GM21381 (cell line): ENCODE measurements at regions not wholly inside any gene's neighbourhood (a gene's known extent, or its start where the extent isn't known, plus 50 kb on each side); places are given as distances from the start of the nearest gene placed in this dataset.
A peak's percentile ranks its signal among the peaks of the same experiment; 100 is the strongest.

Experiments used
- ATAC-seq: cut with Tn5 transposase; IDR thresholded peaks from one replicate; pipeline ENCODE4 v1.9.1; 2021; ENCODE audit warnings: mild to moderate bottlenecking, moderate library complexity; ENCODE audit not compliant: unreplicated experiment

- no peak for ATAC-seq
These were observed 165.8 kb downstream of the INSIG2 start for GRCh38 chr2:118254116-118254515.

- no peak for ATAC-seq
These were observed 163.2 kb downstream of the INSIG2 start for GRCh38 chr2:118251427-118251826.

DNA sequence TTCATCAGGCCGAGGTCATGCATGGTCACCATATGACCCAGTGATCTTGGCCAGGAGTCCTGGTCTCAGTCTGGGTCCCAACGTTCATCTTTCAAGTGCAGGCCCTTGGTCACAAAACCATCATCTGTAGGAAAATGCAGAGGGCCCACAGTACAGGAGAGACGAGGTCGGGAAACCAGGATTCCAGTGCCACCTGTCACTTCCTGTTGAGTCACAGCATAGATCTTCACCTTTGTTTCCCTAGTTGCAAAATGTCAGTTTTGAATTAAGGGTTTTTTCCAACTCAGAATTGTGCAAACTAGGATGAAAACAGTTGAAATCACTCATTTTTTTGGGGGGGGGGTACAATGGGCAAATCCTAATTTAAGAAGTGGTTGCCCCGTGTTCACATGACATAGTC, 162.2 kb downstream of the INSIG2 start:
- no peak for ATAC-seq

GRCh38 chr2:118250001-118250400, 161.7 kb downstream of the INSIG2 start:
- no peak for ATAC-seq

- peak; percentile 77 for ATAC-seq
These were observed 161.3 kb downstream of the INSIG2 start for GRCh38 chr2:118249531-118249930.

DNA sequence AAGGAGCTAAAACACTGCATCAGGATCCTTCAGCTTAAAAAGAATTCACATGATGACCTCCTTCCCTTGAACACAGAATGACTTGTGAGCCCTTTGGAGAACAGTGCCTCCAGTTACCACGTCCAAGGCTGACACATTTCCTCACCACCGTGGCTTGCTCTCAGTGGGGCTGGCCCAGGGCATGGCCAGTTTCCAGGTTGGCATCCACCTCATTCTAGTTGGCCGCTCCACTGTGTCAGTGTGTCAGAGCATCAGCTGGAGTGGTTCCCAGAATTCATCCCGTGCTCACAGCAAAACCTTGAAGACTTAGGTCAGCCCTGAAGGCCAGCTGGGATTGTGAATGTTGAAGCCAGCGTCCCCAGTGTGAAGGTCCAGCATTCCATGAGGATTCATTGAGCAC, 158.5 kb downstream of the INSIG2 start:
- no peak for ATAC-seq

DNA sequence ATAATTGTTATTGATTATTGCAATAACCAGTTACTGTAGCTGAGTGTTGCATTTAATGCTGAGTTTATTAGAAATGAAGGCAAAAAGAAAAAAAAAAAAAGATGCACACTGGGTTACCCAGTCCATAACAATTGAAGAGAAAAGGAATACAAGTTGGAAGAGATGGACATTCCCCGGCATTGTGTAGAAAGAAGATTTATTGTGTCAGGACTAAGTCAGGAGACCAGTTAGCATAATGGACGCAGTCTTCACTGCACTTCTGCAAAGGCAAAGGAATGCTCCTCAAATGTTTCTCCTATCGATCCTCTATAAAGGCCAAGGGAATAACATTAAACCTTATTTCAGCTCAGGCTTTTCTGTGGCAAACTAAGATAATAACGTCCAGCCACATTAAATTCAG, 157.8 kb downstream of the INSIG2 start:
- ATAC-seq: no peak

DNA sequence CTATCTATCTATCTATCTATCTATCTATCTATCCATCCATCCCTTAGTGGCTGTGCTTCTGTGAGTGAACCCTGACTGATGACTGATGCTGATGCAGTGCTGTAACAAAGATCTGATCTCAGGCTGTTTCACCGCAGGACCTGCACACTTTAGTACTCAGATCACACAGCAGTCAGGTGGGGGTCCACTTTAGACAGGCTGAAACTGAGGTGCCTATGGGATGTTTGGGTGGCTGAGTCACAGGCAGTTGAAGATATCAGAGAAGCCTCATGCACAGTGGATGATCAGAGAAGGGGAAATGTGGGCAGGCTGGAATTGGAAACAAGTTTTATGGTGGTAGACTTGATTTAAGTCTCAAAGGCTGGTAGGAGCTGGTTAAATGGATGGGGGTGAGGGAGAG, 156.4 kb downstream of the INSIG2 start:
- no peak for ATAC-seq

DNA sequence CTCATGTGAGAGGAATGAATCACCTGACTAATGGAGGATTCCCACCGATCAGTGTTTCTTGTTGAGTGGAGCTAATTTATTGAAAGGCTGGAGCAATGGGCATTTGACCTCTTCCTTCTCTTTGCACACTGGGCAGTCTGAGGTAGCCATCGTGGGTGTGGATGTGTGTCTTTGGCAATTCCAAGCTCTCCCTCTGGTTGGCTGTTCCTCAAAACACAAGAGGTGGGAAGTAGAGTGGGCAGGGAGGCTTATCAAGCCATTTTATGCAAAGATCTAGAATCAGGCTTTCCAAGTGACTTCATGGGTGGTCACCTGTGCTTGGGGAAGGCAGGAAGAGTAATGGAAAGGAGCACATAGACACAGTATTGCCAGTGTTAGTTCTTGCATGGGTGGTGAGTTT, 154.8 kb downstream of the INSIG2 start:
- no peak for ATAC-seq

DNA sequence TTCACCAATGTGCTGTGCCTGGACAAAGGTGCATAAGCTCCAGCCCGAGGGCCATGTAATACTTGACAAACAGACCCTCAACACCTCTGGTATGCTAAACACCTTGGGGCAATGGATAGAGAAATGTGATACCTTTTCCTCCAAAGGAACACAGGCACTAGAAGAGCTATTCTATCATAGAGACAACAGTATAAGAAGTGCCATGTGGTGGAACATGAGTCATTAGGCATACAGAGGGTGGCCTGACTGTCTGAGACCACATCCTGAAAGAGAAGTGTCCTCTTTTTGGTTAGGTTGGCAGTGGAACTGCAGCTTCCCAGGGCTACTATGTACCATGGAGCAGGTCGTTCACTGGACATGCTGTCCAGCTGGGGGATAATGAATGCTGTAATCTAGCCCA, 153.9 kb downstream of the INSIG2 start:
- peak; percentile 63 for ATAC-seq

GRCh38 chr2:118241128-118241527, 152.9 kb downstream of the INSIG2 start:
- no peak for ATAC-seq

- no peak for ATAC-seq
These were observed 152.0 kb downstream of the INSIG2 start for GRCh38 chr2:118240276-118240675.

DNA sequence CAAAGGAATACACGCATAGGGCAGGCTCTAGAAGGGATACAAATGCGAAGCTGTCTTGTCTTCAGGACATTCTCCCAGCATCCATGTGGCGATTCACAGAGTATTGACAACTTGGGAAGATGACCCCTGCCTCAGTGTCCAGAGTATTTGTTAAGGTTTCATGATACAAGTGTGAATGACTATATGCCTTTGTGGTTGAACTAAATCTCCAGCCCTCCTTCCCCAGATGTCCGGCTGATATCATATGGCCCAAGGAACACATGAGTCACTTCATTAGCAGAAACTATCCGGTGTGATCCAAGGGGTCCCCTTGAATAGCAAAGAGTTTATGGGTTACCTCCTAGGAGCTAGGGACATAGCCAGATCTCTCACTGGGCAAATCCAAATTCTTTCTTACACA, 151.0 kb downstream of the INSIG2 start:
- no peak for ATAC-seq

DNA sequence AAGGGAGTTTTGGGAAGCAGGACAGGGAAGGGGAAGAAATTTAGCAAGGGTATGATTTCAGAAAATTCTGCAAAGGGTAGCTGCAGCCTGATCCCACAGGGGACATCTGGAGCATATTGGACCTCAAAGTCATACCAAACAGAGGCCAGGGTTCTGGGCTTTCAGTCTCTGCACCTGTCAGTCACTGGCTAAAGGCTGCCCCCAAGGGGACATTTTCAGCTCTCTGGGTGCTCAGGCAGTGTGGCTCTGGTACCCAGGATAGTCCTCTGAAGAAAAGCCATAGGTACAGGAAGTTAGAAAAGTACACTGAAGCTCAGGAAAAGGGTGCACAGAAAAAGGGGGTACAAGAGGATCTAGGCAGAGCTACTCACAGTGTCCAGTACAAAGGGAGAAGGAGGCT, 149.2 kb downstream of the INSIG2 start:
- ATAC-seq: no peak

DNA sequence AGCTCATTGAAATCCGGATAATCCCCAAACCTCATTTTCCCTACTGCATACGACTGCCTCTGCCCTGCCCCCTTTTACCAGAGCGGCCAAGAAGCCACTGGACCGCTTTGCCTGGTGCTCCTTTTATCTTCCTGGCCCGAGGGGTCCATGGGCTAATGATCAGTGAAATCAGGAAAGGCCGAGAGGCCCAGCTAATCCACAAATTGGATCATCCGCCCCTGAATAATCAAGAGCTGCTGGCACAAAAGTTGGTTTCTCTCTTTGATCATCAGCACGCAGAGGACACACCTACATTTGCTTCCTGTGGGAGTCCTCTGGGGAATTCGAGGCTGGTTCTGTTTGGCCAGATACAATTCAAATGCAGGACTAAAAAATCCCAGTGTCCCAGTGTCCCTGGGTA, 144.5 kb downstream of the INSIG2 start:
- no peak for ATAC-seq

- ATAC-seq: no peak
These were observed 144.1 kb downstream of the INSIG2 start for GRCh38 chr2:118232391-118232790.

- ATAC-seq: no peak
These were observed 143.5 kb downstream of the INSIG2 start for GRCh38 chr2:118231759-118232158.

- no peak for ATAC-seq
These were observed 139.6 kb downstream of the INSIG2 start for GRCh38 chr2:118227698-118228508.

GRCh38 chr2:118225666-118226065, 137.4 kb downstream of the INSIG2 start:
- no peak for ATAC-seq

- ATAC-seq: no peak
These were observed 136.6 kb downstream of the INSIG2 start for GRCh38 chr2:118224895-118225311.

DNA sequence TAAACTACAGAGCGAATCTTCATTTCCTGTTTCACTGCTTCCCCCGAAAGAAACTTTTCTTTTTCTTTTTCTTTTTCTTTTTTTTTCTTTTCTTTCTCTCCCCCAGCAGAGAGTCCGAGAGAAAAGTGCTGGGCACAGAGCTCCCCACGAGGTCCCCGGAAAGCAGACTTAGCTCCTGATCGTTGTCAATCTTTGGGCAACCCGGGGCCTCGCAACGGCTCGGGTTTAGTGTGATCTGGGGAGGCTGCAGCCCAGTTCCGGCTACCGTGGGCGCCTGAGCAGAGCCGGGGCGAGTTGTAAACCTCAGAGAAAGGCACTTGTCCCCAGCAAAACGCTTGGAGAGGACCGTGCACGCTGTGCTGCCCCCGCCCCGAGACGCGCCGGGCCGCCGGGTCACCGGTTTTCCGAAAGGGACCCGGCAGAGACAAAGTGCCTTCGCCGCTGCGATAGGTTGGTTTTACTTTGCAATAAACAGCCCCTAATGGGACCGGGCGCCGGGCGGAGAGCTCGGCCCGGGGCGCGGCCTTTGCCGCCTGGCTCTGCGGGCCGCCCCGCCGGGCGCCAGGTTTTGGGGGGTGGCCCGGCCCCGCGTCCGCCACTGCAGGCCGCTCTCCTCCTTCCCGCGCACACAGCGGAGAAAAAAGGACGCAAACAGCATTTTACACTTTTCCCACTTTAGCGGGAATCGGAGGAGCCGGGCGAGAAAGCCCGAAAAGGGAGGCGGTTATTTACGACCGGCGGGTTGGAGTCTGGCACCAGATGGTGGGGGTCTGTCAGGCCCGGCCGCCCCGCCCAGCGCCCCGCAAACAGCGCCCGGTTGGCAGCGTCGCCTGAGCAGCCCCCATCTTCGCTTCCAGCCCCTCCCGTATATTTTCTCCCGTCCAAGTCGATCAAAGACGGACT, 136.0 kb downstream of the INSIG2 start:
- ATAC-seq: peak; percentile 55

DNA sequence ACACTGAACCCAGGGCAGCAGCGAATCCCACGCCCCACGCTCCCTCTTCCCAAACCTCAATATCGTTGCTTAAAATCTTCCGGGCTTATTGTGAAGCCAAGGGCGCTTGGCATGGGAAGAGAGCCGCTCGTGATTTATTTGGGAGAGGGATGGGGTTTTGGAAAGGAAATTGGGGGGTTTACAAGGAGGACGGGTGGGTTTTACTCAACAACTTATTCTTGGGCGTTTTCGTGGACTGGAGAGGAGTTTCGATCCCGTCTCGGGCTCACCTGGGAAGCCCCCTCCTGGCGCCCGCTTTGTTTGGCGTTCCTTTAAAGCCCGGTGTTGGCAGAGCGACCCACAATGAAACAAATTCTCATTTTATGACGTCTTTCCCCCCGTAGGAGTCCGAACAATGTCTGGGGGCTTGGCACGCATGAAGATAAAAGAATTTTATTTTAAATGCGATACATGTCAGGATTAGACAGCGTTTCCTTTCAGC, 135.3 kb downstream of the INSIG2 start:
- ATAC-seq: peak; percentile 11
